ENCODE measurements at regions not wholly inside any gene's neighbourhood (a gene's known extent, or its start where the extent isn't known, plus 50 kb on each side); places are given as distances from the start of the nearest gene placed in this dataset.

DNA sequence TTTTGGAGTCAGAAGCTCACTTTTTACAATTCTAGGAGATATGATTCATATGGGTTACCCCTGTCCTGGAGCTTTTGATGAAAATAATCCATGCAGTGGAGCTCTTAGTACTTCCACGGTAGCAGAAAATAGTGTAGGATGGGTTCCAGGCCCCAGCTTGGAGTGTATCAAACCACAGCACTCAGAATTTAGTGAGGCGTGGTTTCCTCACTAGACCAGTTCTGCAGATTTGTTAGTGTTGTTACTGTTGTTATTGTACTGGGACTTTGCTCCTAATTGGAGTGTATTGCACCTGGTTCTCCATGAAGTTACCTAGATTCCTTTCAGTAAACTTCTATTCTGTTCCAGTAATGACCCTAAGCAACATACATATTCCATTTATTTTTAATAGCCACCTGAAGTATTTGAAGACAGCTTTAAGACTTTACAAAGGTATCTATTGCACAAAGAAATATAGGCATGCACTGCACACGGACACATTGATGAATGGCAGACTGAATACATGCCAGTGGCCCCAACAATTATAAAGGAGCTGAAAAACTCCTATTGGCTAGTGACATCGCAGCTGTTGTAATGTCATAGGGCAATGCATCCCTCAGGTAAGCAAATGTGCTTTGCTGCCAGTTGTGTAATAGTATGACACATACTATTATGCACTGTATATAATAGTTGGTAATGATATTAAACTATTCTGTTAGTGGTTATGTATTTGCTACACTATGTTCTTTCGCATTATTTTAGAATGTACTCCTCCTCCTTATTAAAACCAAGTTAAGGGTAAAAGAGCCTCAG, 1058.0 kb downstream of the KCNT2 start:
- H3K36me3 ChIP-seq (replicated peaks; ENCODE audit: insufficient read depth, low read depth), result no peaks in the 10 kb centered on the region
- H2AFZ ChIP-seq, result no peak overlapping the region
- H3K4me2 ChIP-seq, result no peak overlapping the region
- H3K4me1 ChIP-seq (ENCODE audit: insufficient read depth), result no peaks in the 10 kb centered on the region
- TF ChIP-seq, protein P1, sequence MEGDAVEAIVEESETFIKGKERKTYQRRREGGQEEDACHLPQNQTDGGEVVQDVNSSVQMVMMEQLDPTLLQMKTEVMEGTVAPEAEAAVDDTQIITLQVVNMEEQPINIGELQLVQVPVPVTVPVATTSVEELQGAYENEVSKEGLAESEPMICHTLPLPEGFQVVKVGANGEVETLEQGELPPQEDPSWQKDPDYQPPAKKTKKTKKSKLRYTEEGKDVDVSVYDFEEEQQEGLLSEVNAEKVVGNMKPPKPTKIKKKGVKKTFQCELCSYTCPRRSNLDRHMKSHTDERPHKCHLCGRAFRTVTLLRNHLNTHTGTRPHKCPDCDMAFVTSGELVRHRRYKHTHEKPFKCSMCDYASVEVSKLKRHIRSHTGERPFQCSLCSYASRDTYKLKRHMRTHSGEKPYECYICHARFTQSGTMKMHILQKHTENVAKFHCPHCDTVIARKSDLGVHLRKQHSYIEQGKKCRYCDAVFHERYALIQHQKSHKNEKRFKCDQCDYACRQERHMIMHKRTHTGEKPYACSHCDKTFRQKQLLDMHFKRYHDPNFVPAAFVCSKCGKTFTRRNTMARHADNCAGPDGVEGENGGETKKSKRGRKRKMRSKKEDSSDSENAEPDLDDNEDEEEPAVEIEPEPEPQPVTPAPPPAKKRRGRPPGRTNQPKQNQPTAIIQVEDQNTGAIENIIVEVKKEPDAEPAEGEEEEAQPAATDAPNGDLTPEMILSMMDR (IDR thresholded peaks at IDR 0.05; ENCODE audit: poor library complexity), result no peak
- no peak for TF ChIP-seq EZH2phosphoT487 (IDR thresholded peaks at IDR 0.05; ENCODE audit: low read depth, severe bottlenecking, unreplicated experiment)
- TF ChIP-seq EZH2 (IDR thresholded peaks at IDR 0.05; ENCODE audit: borderline replicate concordance), result no peak
- H3K27me3 ChIP-seq, result no peaks in the 10 kb centered on the region
- H3K27ac ChIP-seq, result no peak overlapping the region
- H3K9me2 ChIP-seq (replicated peaks; ENCODE audit: insufficient read depth), result no peaks in the 10 kb centered on the region
- WGBS (ENCODE audit: low lambda C conversion rate, missing lambda C conversion rate), result 90% methylated on average over 5 of the region's 5 CpGs
- no peak for DNase-seq (ENCODE audit: low spot score)
- H3K79me2 ChIP-seq, result no peaks in the 10 kb centered on the region
- H4K20me1 ChIP-seq (ENCODE audit: insufficient read depth, poor library complexity, severe bottlenecking), result no peaks in the 10 kb centered on the region
- no peak overlapping the region for H3K4me3 ChIP-seq
- H3K9me3 ChIP-seq (ENCODE audit: low read depth), result no peaks in the 10 kb centered on the region

- no peak for DNase-seq (ENCODE audit: low spot score)
- TF ChIP-seq, protein P1 (IDR thresholded peaks at IDR 0.05; ENCODE audit: poor library complexity), result no peak
- no peak for TF ChIP-seq EZH2phosphoT487 (IDR thresholded peaks at IDR 0.05; ENCODE audit: low read depth, severe bottlenecking, unreplicated experiment)
- TF ChIP-seq EZH2 (IDR thresholded peaks at IDR 0.05; ENCODE audit: borderline replicate concordance), result no peak
- Histone ChIP-seq H3K4me1 (ENCODE audit: insufficient read depth) (no peaks in the 10 kb centered on the region), H3K36me3 (replicated peaks; ENCODE audit: insufficient read depth, low read depth) (no peaks in the 10 kb centered on the region), H3K9me3 (ENCODE audit: low read depth) (no peaks in the 10 kb centered on the region), H3K4me3 (no peak overlapping the region), H4K20me1 (ENCODE audit: insufficient read depth, poor library complexity, severe bottlenecking) (no peaks in the 10 kb centered on the region), H3K4me2 (no peak overlapping the region), H3K27ac (no peak overlapping the region), H2AFZ (no peak overlapping the region), H3K9me2 (replicated peaks; ENCODE audit: insufficient read depth) (no peaks in the 10 kb centered on the region), H3K79me2 (no peaks in the 10 kb centered on the region), H3K27me3 (no peaks in the 10 kb centered on the region)
- 81% methylated on average over 2 of the region's 2 CpGs for WGBS (ENCODE audit: low lambda C conversion rate, missing lambda C conversion rate)
These were observed 1077.3 kb downstream of the KCNT2 start for GRCh38 chr1:195530961-195531360.

GRCh38 chr1:195529881-195530280, 1078.4 kb downstream of the KCNT2 start:
- Histone ChIP-seq H4K20me1 (ENCODE audit: insufficient read depth, poor library complexity, severe bottlenecking) (no peaks in the 10 kb centered on the region), H3K79me2 (no peaks in the 10 kb centered on the region), H3K4me3 (no peak overlapping the region), H3K9me3 (ENCODE audit: low read depth) (no peaks in the 10 kb centered on the region), H3K27ac (no peak overlapping the region), H2AFZ (no peak overlapping the region), H3K4me2 (no peak overlapping the region), H3K27me3 (no peaks in the 10 kb centered on the region), H3K9me2 (replicated peaks; ENCODE audit: insufficient read depth) (no peaks in the 10 kb centered on the region), H3K36me3 (replicated peaks; ENCODE audit: insufficient read depth, low read depth) (no peaks in the 10 kb centered on the region), H3K4me1 (ENCODE audit: insufficient read depth) (no peaks in the 10 kb centered on the region)
- TF ChIP-seq, protein P1 (IDR thresholded peaks at IDR 0.05; ENCODE audit: poor library complexity), result no peak
- TF ChIP-seq EZH2 (IDR thresholded peaks at IDR 0.05; ENCODE audit: borderline replicate concordance) (no peak), EZH2phosphoT487 (IDR thresholded peaks at IDR 0.05; ENCODE audit: low read depth, severe bottlenecking, unreplicated experiment) (no peak)
- 94% methylated on average over 1 of the region's 1 CpG for WGBS (ENCODE audit: low lambda C conversion rate, missing lambda C conversion rate)
- DNase-seq (ENCODE audit: low spot score), result no peak
